DND-41 (cell line): ENCODE measurements at regions not wholly inside any gene's neighbourhood (a gene's known extent, or its start where the extent isn't known, plus 50 kb on each side); places are given as distances from the start of the nearest gene placed in this dataset.

Experiments
- CTCF ChIP-seq: IDR thresholded peaks from 2 replicates; pipeline ENCODE4 v1.5.1; 2012; ENCODE audit warnings: borderline replicate concordance, low read length, moderate library complexity, mild to moderate bottlenecking; ENCODE audit not compliant: poor library complexity, severe bottlenecking; ENCODE audit errors: extremely low read depth
- EZH2 ChIP-seq: IDR thresholded peaks from 3 replicates; pipeline ENCODE4 v1.6.1; 2012; ENCODE audit warnings: borderline replicate concordance, low read depth, mild to moderate bottlenecking, moderate library complexity, low read length, inconsistent platforms; ENCODE audit not compliant: severe bottlenecking

GRCh38 chr5:1707467-1707866 is 92.2 kb downstream of the MRPL36 start:
- TF ChIP-seq CTCF (no peak), EZH2 (no peak)
